Globus pallidus (tissue), 1 donor: ENCODE measurements at regions not wholly inside any gene's neighbourhood (a gene's known extent, or its start where the extent isn't known, plus 50 kb on each side); places are given as distances from the start of the nearest gene placed in this dataset.

ENCODE experiments used
- DNase-seq: peaks from one replicate; pipeline ENCODE4 v3.0.0-alpha.2; 2015; ENCODE audit warnings: low spot score

DNA sequence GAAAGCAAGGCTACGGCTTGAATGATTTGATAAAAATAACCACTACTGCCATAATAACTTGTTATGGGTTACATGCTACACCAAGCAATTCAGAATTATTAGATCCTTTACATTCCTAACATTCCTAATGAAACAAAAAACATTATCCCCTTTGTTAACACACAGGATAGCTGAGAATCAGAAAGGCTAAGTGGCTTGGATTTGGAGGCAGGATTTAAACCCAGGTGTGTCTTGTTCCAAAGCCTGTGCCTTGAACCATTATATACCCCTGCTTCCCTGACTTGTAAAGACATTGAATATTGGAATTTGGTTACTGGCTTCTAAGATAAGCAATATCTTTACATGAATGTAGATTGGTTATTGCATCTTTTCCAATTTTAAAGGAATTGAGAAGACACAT, 417.1 kb upstream of the GOLIM4 start:
- DNase-seq = no peak

DNA sequence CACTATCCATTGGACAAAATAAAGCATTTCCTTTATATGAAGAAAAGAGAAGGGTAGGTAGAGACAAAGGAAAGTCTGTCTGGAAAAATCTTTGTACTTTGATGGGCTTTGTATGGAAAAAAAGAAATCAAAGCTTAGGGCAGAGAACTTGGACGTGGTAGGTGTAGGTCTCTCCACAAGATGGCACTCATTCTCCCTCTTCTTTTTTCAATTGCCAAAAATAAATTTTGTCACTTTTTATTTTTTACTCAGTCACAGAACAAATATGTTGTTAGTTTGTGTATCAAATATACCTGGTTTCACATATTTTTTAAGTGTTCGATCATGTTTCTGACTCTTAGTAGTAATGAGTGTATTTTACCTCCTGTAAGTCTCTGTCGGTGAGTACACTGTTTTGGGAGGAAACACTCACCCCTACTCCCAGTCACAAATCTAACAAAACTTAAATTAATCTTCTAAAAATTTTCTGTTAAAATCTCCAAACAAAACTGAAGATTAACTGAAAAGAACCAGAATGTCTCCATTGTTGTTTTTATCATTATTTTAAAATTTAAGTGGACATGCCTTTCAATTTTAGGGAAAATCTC, 415.8 kb upstream of the GOLIM4 start:
- peak; percentile 23 for DNase-seq

GRCh38 chr3:168506589-168506988, 410.9 kb upstream of the GOLIM4 start:
- DNase-seq = no peak

GRCh38 chr3:168501570-168501969, 405.8 kb upstream of the GOLIM4 start:
- DNase-seq = no peak

DNA sequence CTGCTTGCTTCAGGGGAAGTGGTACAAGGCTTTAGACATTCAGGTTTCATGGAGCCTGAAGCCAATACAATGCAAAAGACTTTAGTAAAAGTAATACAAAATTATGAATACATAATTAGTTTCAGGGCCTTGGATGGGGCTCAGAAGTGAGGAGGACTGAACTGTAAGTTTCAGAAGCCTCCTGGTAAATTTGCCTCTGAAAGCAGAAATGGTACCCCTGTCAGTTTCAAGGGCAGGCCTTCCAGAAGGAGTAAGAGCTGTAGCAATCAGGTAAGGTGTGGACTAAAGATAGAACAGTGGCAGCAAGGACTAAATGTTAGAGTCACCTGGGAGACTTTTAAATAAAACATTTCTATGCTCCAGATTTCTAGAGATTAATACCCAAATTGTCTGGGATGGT, 402.5 kb upstream of the GOLIM4 start:
- DNase-seq = no peak

DNA sequence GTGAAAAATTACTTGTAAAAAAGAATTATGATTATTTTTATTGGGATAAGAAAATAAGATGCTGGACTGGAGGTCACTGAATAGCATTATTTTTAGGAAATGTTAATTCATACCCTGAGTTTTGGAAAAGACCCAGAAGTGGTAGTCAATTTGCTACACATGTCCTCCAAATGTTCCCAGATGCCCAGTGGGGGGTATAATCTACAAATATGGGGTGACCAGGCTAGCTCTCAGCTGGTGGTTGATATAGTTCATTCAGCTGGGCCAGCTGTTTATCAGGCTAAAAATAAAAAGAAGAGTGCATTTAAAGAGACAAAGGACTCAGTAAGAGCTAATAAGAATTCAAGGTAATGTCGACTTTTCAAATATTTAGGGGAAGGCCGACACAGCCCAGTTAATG, 402.0 kb upstream of the GOLIM4 start:
- DNase-seq = no peak

GRCh38 chr3:168497183-168497582, 401.5 kb upstream of the GOLIM4 start:
- no peak for DNase-seq

DNA sequence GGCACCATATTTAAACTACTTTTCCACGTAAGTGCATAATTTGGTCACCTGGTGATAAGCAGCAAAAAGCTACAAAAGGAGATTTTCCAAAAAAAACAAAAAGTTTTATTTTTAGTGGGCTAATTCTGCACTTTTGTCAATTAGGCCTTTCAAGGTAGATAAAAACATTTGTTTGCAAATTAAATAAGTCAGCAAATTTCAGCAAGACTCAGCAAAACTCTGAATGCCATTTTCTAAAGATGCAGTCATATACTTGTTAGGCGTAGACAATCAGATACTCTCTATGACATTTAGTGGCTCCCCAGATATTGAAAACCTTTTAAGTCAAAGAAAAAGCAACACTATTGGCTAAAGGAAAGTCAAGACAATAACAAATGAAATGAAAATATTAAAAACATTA, 400.2 kb upstream of the GOLIM4 start:
- DNase-seq = no peak

DNA sequence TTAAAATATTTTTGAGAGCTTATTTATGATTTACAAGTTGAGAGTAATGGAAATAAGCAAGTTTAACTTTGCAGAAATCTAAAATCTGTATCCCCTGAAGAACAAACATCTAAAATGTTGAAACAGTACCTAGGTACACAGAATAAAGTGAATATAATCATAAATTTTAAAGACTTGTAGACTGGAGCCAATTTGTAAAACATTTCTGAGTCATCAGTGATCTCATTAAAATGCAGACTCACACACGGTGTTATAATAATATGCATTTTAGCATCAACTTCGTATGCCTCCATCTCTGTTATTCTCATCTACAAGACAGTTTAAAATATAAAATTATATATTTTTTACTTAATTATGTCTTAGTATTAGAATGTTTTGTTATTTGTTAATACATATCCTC, 399.5 kb upstream of the GOLIM4 start:
- no peak for DNase-seq

DNA sequence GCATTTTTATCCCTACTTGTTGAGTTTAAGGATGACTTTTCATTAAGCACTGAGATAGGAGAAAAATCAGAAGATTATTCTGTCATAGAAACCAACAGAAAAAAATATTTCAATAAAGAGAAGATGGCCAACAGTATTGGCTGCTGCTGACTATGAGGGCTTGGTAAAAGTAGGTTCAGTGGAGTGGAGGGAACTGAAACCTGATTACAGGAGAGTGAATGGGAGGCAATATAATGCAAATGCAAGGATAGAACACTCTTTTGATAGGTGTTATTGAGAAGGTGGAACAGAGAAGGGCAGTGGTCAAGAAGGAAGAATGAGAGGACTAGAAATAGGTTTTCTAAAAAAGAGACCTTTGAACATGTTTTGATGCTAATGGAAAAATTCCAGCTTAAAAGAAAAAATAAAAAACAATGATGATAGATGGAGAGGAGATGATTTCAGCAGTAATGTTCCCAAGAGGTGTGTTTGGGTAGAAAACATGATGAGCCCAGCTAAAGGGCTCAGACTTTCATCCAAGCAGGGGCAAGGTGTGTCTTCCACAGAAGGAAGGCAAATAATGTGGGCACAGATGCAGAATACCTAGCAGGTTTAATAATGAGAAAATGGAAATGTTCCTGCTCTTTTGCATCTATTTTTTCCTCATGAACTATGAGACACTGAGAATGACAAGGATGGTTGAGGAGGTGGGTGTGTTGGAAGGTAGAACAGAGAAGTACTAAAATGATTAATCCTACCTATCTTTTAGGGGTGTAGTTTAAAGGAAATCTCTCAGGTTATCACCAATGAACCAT, 397.9 kb upstream of the GOLIM4 start:
- DNase-seq = no peak

DNA sequence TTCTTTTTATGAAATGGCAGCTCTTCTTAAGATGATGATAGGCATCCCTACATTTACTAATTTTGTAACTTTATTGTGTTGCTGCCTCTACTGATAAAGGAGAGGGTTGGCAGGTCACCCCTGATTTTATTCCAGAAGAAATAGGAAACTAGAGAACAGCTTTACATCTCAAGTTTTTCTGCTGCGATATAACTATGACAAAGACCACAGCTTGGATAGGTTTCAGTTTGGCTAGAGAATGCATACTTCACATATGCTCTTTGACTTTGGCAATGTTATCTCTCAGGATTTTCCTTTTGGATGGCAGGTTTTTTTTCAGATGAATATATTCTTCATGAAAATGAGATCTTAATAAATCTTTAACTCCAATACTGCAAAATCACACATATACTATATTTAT, 395.3 kb upstream of the GOLIM4 start:
- no peak for DNase-seq

DNA sequence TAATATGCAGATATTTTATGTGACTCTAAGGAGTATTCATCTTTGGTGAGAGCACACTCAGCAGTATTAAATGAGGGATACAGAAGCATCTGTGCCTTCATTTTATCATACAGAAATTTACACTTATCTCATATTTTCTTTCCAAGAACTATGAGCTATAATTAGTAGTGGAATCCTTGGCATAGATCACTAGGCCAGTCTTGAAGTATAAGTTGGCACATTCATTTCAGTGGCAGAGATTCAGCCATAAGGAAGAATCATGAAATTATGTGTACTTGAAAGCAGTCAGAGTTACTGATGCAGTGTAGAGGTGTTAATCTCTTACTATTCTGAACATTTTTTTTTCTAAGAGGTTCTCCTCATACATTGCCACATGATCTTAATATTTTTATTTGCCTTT, 393.6 kb upstream of the GOLIM4 start:
- no peak for DNase-seq

DNA sequence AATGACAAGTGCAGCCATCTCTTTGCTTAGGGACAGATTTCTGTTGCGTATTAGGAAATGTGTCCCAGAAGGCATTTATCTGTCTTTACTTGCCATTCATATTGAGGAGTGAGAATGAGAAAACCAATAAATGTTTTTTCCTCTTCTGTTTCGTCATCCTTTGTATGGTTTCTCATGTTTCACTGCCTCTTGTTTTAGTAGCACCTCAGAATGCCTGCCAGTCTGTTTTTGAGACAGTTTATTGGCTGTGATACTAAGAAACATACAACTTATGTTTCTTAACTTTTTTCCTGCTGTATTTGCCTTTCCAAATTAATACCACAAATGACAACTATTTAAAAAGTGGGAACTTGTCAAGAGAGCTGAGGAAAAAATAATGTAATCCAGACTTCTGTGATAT, 390.2 kb upstream of the GOLIM4 start:
- no peak for DNase-seq

- no peak for DNase-seq
These were observed 380.7 kb upstream of the GOLIM4 start for GRCh38 chr3:168476360-168476980.

- DNase-seq = no peak
These were observed 380.0 kb upstream of the GOLIM4 start for GRCh38 chr3:168475704-168476103.

DNA sequence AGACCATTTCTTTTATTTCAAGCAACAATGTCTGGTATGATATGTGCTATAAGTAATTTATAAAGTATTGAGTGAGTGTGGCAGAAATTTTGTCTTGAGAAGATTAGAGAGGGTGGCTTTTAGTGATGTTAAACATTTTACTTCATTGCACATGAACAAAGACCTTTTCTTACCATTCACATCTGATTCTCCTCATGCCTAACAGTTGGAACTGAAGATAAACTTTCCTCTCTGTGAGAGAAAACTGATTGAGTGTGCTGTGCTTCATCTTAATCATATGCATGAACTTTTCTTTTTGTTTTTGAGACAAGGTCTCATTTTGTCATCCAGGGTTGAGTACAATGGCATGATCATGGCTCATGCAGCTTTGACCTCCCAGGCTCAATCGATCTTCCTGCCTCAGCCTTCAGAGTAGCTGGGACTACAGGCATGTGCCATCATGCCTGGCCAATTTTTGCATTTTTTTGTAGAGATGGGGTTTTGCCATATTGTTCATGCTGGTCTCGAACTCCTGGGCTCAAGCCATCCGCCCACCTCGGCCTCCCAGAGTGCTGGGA, 377.7 kb upstream of the GOLIM4 start:
- DNase-seq = no peak

- no peak for DNase-seq
These were observed 377.1 kb upstream of the GOLIM4 start for GRCh38 chr3:168472783-168473182.

- DNase-seq = no peak
These were observed 374.7 kb upstream of the GOLIM4 start for GRCh38 chr3:168470380-168470779.

- DNase-seq = no peak
These were observed 373.7 kb upstream of the GOLIM4 start for GRCh38 chr3:168469436-168469835.

GRCh38 chr3:168467115-168467714, 371.5 kb upstream of the GOLIM4 start:
- peak; percentile 59 for DNase-seq

GRCh38 chr3:168461793-168462192, 366.1 kb upstream of the GOLIM4 start:
- DNase-seq = no peak

DNA sequence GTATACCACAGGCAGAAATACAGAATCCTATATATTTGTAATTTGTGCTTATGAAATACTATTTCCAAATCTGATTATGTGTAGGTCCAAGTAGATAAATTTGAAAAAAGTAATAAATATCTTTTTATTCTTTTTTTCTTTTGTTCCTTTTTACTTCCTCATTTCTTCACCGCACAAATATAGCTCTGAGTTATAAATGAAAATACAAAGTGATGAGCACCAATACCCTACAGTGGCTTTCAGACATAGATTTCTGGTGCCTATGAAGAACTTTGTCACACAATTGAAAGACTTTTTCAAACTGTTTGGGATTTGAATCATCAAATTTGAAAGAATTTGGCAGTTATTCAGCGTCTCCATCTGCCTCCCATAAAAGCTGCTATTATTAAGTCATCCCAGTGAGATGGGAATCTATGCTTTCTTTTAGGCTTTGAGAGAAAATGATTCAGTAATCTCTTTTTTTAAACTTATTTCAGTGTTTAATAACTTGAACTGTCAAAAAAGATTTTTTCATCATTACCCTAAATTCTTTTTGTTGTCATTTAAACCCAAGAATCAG, 363.6 kb upstream of the GOLIM4 start:
- DNase-seq = peak; percentile 35
